Neural cell (in vitro differentiated cells): ENCODE measurements at regions not wholly inside any gene's neighbourhood (a gene's known extent, or its start where the extent isn't known, plus 50 kb on each side); places are given as distances from the start of the nearest gene placed in this dataset.

Experiments used
- EP300 ChIP-seq: fragments of 450-650 bp; conservative IDR thresholded peaks from 2 replicates; pipeline ENCODE4 v1.6.1; 2014; ENCODE audit warnings: antibody characterized with exemption, mild to moderate bottlenecking, moderate library complexity; ENCODE audit not compliant: poor library complexity, severe bottlenecking
- EZH2 ChIP-seq: fragments of 200-600, 300-800 bp; shearing (Covaris generic), sonication (generic); IDR thresholded peaks from 2 replicates; pipeline ENCODE4 v1.6.1; 2014; ENCODE audit warnings: antibody characterized with exemption, low read length, borderline replicate concordance, mild to moderate bottlenecking; ENCODE audit not compliant: insufficient read depth, poor library complexity, severe bottlenecking
- MXI1 ChIP-seq: fragments of 450-650 bp; conservative IDR thresholded peaks from 2 replicates; pipeline ENCODE4 v1.6.1; 2014; ENCODE audit warnings: antibody characterized with exemption, mild to moderate bottlenecking; ENCODE audit not compliant: poor library complexity, severe bottlenecking
- POLR2AphosphoS5 ChIP-seq: IDR thresholded peaks from 2 replicates; pipeline ENCODE4 v1.6.1; 2012
- RAD21 ChIP-seq: fragments of 450-650 bp; conservative IDR thresholded peaks from 2 replicates; pipeline ENCODE4 v1.6.1; 2014; ENCODE audit warnings: antibody characterized with exemption, mild to moderate bottlenecking, moderate library complexity
- SMC3 ChIP-seq: fragments of 450-650 bp; conservative IDR thresholded peaks from 2 replicates; pipeline ENCODE4 v1.6.1; 2014; ENCODE audit warnings: antibody characterized with exemption, mild to moderate bottlenecking, moderate library complexity; ENCODE audit not compliant: poor library complexity
- TAF1 ChIP-seq: IDR thresholded peaks from 2 replicates; pipeline ENCODE4 v1.6.1; 2012; ENCODE audit warnings: low read depth
- TF ChIP-seq, protein P1 (sequence below): fragments of 450-650 bp; IDR thresholded peaks from 2 replicates; pipeline ENCODE4 v1.5.1; 2014; ENCODE audit warnings: antibody characterized with exemption, mild to moderate bottlenecking, moderate library complexity; ENCODE audit not compliant: poor library complexity, severe bottlenecking
- TF ChIP-seq, protein P2 (sequence below): IDR thresholded peaks from 2 replicates; pipeline ENCODE4 v1.6.1; 2012; ENCODE audit warnings: borderline replicate concordance

DNA sequence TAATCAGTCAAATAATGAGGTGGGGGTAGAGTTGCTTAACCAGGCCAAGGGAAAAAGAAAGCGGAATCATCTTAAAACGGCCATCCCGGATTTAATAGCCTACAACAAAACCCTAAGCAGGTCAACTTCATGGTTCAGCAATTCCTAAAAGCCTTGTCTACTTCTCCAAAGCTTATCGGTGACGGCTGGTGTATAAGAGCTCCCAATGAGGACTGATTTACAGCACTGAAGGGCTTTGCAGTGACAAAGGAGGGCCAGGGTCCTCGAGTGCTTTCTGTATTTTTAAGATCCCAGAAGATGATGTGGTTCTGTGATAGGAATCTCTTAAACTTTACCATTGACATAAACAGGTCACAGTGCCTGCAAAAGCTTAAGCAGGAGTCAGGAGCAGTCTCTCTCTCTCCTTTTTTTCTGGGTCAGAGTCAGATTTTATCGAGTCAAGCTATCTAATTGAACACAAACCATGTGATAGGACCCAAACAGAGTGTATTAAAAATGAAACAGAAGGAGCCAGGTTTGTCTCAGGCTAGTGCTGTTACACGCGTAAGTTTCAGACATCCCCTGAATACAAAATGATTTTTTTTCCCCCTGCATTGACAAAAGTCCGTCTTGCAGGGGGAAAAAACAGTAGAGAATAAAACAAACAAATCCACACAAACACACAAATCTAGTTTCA, 663.6 kb upstream of the ZNF608 start:
- TF ChIP-seq POLR2AphosphoS5, result no peak
- no peak for TF ChIP-seq SMC3
- TF ChIP-seq, protein P1, sequence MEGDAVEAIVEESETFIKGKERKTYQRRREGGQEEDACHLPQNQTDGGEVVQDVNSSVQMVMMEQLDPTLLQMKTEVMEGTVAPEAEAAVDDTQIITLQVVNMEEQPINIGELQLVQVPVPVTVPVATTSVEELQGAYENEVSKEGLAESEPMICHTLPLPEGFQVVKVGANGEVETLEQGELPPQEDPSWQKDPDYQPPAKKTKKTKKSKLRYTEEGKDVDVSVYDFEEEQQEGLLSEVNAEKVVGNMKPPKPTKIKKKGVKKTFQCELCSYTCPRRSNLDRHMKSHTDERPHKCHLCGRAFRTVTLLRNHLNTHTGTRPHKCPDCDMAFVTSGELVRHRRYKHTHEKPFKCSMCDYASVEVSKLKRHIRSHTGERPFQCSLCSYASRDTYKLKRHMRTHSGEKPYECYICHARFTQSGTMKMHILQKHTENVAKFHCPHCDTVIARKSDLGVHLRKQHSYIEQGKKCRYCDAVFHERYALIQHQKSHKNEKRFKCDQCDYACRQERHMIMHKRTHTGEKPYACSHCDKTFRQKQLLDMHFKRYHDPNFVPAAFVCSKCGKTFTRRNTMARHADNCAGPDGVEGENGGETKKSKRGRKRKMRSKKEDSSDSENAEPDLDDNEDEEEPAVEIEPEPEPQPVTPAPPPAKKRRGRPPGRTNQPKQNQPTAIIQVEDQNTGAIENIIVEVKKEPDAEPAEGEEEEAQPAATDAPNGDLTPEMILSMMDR, result no peak
- no peak for TF ChIP-seq EP300
- no peak for TF ChIP-seq MXI1
- no peak for TF ChIP-seq TAF1
- TF ChIP-seq EZH2, result no peak
- TF ChIP-seq, protein P2, sequence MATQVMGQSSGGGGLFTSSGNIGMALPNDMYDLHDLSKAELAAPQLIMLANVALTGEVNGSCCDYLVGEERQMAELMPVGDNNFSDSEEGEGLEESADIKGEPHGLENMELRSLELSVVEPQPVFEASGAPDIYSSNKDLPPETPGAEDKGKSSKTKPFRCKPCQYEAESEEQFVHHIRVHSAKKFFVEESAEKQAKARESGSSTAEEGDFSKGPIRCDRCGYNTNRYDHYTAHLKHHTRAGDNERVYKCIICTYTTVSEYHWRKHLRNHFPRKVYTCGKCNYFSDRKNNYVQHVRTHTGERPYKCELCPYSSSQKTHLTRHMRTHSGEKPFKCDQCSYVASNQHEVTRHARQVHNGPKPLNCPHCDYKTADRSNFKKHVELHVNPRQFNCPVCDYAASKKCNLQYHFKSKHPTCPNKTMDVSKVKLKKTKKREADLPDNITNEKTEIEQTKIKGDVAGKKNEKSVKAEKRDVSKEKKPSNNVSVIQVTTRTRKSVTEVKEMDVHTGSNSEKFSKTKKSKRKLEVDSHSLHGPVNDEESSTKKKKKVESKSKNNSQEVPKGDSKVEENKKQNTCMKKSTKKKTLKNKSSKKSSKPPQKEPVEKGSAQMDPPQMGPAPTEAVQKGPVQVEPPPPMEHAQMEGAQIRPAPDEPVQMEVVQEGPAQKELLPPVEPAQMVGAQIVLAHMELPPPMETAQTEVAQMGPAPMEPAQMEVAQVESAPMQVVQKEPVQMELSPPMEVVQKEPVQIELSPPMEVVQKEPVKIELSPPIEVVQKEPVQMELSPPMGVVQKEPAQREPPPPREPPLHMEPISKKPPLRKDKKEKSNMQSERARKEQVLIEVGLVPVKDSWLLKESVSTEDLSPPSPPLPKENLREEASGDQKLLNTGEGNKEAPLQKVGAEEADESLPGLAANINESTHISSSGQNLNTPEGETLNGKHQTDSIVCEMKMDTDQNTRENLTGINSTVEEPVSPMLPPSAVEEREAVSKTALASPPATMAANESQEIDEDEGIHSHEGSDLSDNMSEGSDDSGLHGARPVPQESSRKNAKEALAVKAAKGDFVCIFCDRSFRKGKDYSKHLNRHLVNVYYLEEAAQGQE, result no peak
- TF ChIP-seq RAD21, result no peak
